ENCODE measurements at regions not wholly inside any gene's neighbourhood (a gene's known extent, or its start where the extent isn't known, plus 50 kb on each side); places are given as distances from the start of the nearest gene placed in this dataset.

GRCh38 chr7:91527460-91527859 lies 263.2 kb downstream of the FZD1 start:
- no peak for DNase-seq

GRCh38 chr7:91533996-91534395 lies 269.8 kb downstream of the FZD1 start:
- no peak for DNase-seq

- DNase-seq, result peak in 1 of 2 experiments; percentile 26
Observed at GRCh38 chr7:91537260-91538152, 273.3 kb downstream of the FZD1 start.

- DNase-seq, result no peak
Observed at GRCh38 chr7:91541641-91542040, 277.4 kb downstream of the FZD1 start.

- DNase-seq, result no peak
Observed at GRCh38 chr7:91543646-91544045, 279.4 kb downstream of the FZD1 start.

- no peak for DNase-seq
Observed at GRCh38 chr7:91549878-91550277, 285.6 kb downstream of the FZD1 start.

GRCh38 chr7:91550931-91551330 lies 286.7 kb downstream of the FZD1 start:
- no peak for DNase-seq

GRCh38 chr7:91551377-91552175 lies 287.3 kb downstream of the FZD1 start:
- no peak for DNase-seq

- DNase-seq, result no peak
Observed at GRCh38 chr7:91553410-91553895, 289.2 kb downstream of the FZD1 start.

GRCh38 chr7:91554883-91555282 lies 290.6 kb downstream of the FZD1 start:
- no peak for DNase-seq

- DNase-seq, result no peak
Observed at GRCh38 chr7:91556239-91556638, 292.0 kb downstream of the FZD1 start.

GRCh38 chr7:91556956-91557650 lies 292.9 kb downstream of the FZD1 start:
- no peak for DNase-seq

- no peak for DNase-seq
Observed at GRCh38 chr7:91557789-91558404, 293.7 kb downstream of the FZD1 start.

- DNase-seq, result no peak
Observed at GRCh38 chr7:91559947-91560346, 295.7 kb downstream of the FZD1 start.

- DNase-seq, result no peak
Observed at GRCh38 chr7:91564101-91564500, 299.9 kb downstream of the FZD1 start.

- no peak for DNase-seq
Observed at GRCh38 chr7:91564541-91564940, 300.3 kb downstream of the FZD1 start.

GRCh38 chr7:91565499-91566401 lies 301.5 kb downstream of the FZD1 start:
- DNase-seq, result no peak

GRCh38 chr7:91566402-91566732 lies 302.1 kb downstream of the FZD1 start:
- no peak for DNase-seq

GRCh38 chr7:91567081-91568012 lies 303.1 kb downstream of the FZD1 start:
- no peak for DNase-seq

GRCh38 chr7:91568138-91568537 lies 303.9 kb downstream of the FZD1 start:
- DNase-seq, result no peak
